Panc1 (cell line): ENCODE measurements at regions not wholly inside any gene's neighbourhood (a gene's known extent, or its start where the extent isn't known, plus 50 kb on each side); places are given as distances from the start of the nearest gene placed in this dataset.
"Not testable (repeated sequence)": the region's sequence is repeated elsewhere in the genome, so short reads cannot be mapped to it uniquely, and the experiment has no call there.

Experiments
- ATAC-seq: fragments of 200-7000 bp; cut with Tn5 transposase; 2 replicates; pipeline ENCODE4 v1.9.1; 2020; ENCODE audit warnings: mild to moderate bottlenecking, moderate library complexity
- BruUV-seq: library from RNA; stranded (reverse); fragments of 400-500 nt; replicated peaks from 2 replicates; lab custom pipeline; 2021; lab: Mats Ljungman, UMichigan
- CTCF ChIA-PET: fragments of 300-600 bp; sonication (Branson Sonifier 250); formaldehyde crosslinking; loops from one replicate; lab custom pipeline; 2022; ENCODE audit warnings: antibody characterized with exemption; lab: Charles Lee
- POLR2A ChIA-PET: fragments of 300-600 bp; sonication (Branson Sonifier 250); formaldehyde crosslinking; loops from one replicate; lab custom pipeline; 2022; ENCODE audit warnings: antibody characterized with exemption; lab: Charles Lee
- DNase-seq: peaks from one replicate; pipeline ENCODE4 v3.0.0-alpha.2; 2010; ENCODE audit warnings: low read depth, low spot score
- H3K27ac ChIP-seq: 2 replicates; pipeline ENCODE4 v1.5.1; 2011; ENCODE audit warnings: mild to moderate bottlenecking, low read length, inconsistent platforms
- H3K27me3 ChIP-seq: fragments of 200-500 bp; sonication (Bioruptor generic); 2 replicates; pipeline ENCODE4 v1.6.0; 2014; ENCODE audit warnings: low read length, inconsistent platforms; ENCODE audit not compliant: control insufficient read depth, insufficient read depth
- H3K36me3 ChIP-seq: fragments of 200-500 bp; sonication (Bioruptor generic); 2 replicates; pipeline ENCODE4 v1.5.1; 2014; ENCODE audit warnings: inconsistent platforms, mild to moderate bottlenecking, low read length, moderate library complexity; ENCODE audit not compliant: control insufficient read depth, insufficient read depth
- H3K4me1 ChIP-seq: 2 replicates; pipeline ENCODE4 v1.5.1; 2011; ENCODE audit warnings: inconsistent platforms, mild to moderate bottlenecking, low read length, moderate library complexity; ENCODE audit not compliant: control insufficient read depth, insufficient read depth
- H3K4me3 ChIP-seq, 2 experiments: 2 replicates each; pipeline ENCODE4 v1.5.1; 2011 to 2012; ENCODE audit warnings: low read depth in 2 of 2, low read length in 2 of 2, mild to moderate bottlenecking in 2 of 2, inconsistent platforms in 1 of 2, moderate library complexity in 1 of 2
- H3K9me3 ChIP-seq: fragments of 200-500 bp; sonication (Bioruptor generic); 2 replicates; pipeline ENCODE4 v1.5.1; 2014; ENCODE audit warnings: low read depth, mild to moderate bottlenecking, inconsistent platforms, low read length, moderate library complexity; ENCODE audit not compliant: control insufficient read depth, insufficient read depth
- POLR2AphosphoS5 ChIP-seq: IDR thresholded peaks from 2 replicates; pipeline ENCODE4 v1.6.1; 2012; ENCODE audit warnings: mild to moderate bottlenecking, low read depth, low read length, moderate library complexity
- SIN3A ChIP-seq: IDR thresholded peaks from 2 replicates; pipeline ENCODE4 v1.6.1; 2012; ENCODE audit warnings: low read depth, mild to moderate bottlenecking, low read length, moderate library complexity, borderline replicate concordance; ENCODE audit not compliant: insufficient read depth
- TCF7L2 ChIP-seq: IDR thresholded peaks from 2 replicates; pipeline ENCODE4 v1.6.1; 2011; ENCODE audit warnings: mild to moderate bottlenecking, low read depth, low read length, inconsistent platforms
- in situ Hi-C: cut with HindIII; loops from 2 replicates; pipeline ENCODE4 v1.10.0; 2016; ENCODE audit warnings: low sequenced_read_pairs, low pct_unique_long_range_greater_than_20kb
- intact Hi-C: fragments of 100-400 bp; cut with micrococcal nuclease; formaldehyde crosslinking; loops from one replicate; pipeline ENCODE4 v1.10.0; 2022; ENCODE audit not compliant: unreplicated experiment
- TF ChIP-seq, protein P1 (sequence below): fragments of 450-650 bp; IDR thresholded peaks from 2 replicates; pipeline ENCODE4 v1.5.1; 2017; ENCODE audit warnings: mild to moderate bottlenecking
- TF ChIP-seq, protein P2 (sequence below), 2 experiments: IDR thresholded peaks; 2 replicates each; pipeline ENCODE4 v1.6.1; 2011 to 2012; ENCODE audit warnings: low read depth in 2 of 2, control low read depth in 1 of 2, low read length in 1 of 2, mild to moderate bottlenecking in 1 of 2, moderate library complexity in 1 of 2; ENCODE audit not compliant: insufficient read depth in 1 of 2

GRCh38 chr1:19021845-19022244, 65.4 kb upstream of the IFFO2 start:
- ChIA-PET POLR2A (no interaction called here), CTCF (no interaction called here)
- H3K27me3 ChIP-seq: no peaks in the 10 kb centered on the region
- DNase-seq (no peak), ATAC-seq (no peak)
- intact Hi-C loops: no loop called here
- in situ Hi-C loops: no loop called here
- H3K36me3 ChIP-seq: no peaks in the 10 kb centered on the region
- no peaks in the 10 kb centered on the region for H3K9me3 ChIP-seq
- no peaks in the 10 kb centered on the region for H3K4me1 ChIP-seq
- H3K4me3 ChIP-seq: no peak overlapping the region
- H3K27ac ChIP-seq: no peak overlapping the region
- no TSS peak for BruUV-seq
- TF ChIP-seq SIN3A (no peak), TCF7L2 (no peak), POLR2AphosphoS5 (no peak)
- TF ChIP-seq, protein P1, sequence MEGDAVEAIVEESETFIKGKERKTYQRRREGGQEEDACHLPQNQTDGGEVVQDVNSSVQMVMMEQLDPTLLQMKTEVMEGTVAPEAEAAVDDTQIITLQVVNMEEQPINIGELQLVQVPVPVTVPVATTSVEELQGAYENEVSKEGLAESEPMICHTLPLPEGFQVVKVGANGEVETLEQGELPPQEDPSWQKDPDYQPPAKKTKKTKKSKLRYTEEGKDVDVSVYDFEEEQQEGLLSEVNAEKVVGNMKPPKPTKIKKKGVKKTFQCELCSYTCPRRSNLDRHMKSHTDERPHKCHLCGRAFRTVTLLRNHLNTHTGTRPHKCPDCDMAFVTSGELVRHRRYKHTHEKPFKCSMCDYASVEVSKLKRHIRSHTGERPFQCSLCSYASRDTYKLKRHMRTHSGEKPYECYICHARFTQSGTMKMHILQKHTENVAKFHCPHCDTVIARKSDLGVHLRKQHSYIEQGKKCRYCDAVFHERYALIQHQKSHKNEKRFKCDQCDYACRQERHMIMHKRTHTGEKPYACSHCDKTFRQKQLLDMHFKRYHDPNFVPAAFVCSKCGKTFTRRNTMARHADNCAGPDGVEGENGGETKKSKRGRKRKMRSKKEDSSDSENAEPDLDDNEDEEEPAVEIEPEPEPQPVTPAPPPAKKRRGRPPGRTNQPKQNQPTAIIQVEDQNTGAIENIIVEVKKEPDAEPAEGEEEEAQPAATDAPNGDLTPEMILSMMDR: no peak
- TF ChIP-seq, protein P2, sequence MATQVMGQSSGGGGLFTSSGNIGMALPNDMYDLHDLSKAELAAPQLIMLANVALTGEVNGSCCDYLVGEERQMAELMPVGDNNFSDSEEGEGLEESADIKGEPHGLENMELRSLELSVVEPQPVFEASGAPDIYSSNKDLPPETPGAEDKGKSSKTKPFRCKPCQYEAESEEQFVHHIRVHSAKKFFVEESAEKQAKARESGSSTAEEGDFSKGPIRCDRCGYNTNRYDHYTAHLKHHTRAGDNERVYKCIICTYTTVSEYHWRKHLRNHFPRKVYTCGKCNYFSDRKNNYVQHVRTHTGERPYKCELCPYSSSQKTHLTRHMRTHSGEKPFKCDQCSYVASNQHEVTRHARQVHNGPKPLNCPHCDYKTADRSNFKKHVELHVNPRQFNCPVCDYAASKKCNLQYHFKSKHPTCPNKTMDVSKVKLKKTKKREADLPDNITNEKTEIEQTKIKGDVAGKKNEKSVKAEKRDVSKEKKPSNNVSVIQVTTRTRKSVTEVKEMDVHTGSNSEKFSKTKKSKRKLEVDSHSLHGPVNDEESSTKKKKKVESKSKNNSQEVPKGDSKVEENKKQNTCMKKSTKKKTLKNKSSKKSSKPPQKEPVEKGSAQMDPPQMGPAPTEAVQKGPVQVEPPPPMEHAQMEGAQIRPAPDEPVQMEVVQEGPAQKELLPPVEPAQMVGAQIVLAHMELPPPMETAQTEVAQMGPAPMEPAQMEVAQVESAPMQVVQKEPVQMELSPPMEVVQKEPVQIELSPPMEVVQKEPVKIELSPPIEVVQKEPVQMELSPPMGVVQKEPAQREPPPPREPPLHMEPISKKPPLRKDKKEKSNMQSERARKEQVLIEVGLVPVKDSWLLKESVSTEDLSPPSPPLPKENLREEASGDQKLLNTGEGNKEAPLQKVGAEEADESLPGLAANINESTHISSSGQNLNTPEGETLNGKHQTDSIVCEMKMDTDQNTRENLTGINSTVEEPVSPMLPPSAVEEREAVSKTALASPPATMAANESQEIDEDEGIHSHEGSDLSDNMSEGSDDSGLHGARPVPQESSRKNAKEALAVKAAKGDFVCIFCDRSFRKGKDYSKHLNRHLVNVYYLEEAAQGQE (IDR thresholded peaks at IDR 0.05; ENCODE audit: insufficient read depth in 1 of 2, low read depth in 2 of 2, low read length in 1 of 2): no peak

DNA sequence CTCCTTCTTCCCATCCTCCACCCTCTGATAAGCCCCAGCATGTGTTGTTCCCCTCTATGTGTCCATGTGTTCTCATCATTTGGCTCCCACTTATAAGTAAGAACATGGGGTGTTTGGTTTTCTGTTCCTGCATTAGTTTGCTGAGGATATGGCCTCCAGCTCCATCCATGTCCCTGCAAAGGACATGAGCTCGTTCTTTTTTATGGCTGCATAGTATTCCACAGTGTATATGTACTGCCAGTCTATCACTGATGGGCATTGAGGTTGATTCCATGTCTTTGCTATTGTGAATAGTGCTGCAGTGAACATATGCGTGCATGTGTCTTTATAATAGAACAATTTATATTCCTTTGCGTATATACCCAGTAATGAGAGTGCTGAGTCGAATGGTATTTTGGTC, 62.8 kb upstream of the IFFO2 start:
- POLR2A ChIA-PET, H3K4me1 ChIP-seq, H3K4me3 ChIP-seq, H3K9me3 ChIP-seq, ATAC-seq, BruUV-seq, intact Hi-C loops, H3K36me3 ChIP-seq, H3K27ac ChIP-seq, H3K27me3 ChIP-seq, in situ Hi-C loops, DNase-seq, CTCF ChIA-PET: not testable (repeated sequence)

GRCh38 chr1:19015476-19015875, 59.0 kb upstream of the IFFO2 start:
- Histone ChIP-seq H3K4me3 (no peak overlapping the region), H3K27me3 (no peaks in the 10 kb centered on the region), H3K27ac (no peak overlapping the region), H3K9me3 (no peaks in the 10 kb centered on the region), H3K4me1 (peaks cover 22% of the 10 kb centered on the region), H3K36me3 (no peaks in the 10 kb centered on the region)
- in situ Hi-C loops: no loop called here
- ChIA-PET CTCF (no interaction called here), POLR2A (no interaction called here)
- intact Hi-C loops: no loop called here
- DNase-seq (no peak), ATAC-seq (no peak)
- TF ChIP-seq, protein P1: no peak
- no peak for TF ChIP-seq TCF7L2
- no TSS peak for BruUV-seq
